CD4-positive, alpha-beta T cell treated with Interleukin-1 beta for 1 hour (primary cell): ENCODE measurements at regions not wholly inside any gene's neighbourhood (a gene's known extent, or its start where the extent isn't known, plus 50 kb on each side); places are given as distances from the start of the nearest gene placed in this dataset.

Source experiments
- DNase-seq, 2 donors: peaks; one replicate each; pipeline ENCODE4 v3.0.0-alpha.2; 2020 to 2022

- DNase-seq: no peak
Observed at GRCh38 chr18:10291568-10291981, 162.9 kb upstream of the APCDD1 start.

GRCh38 chr18:10293966-10294365 is 160.5 kb upstream of the APCDD1 start:
- no peak for DNase-seq

- DNase-seq: no peak
Observed at GRCh38 chr18:10295751-10296150, 158.7 kb upstream of the APCDD1 start.

GRCh38 chr18:10296491-10296890 is 157.9 kb upstream of the APCDD1 start:
- DNase-seq: no peak

GRCh38 chr18:10297086-10297485 is 157.3 kb upstream of the APCDD1 start:
- no peak for DNase-seq

- no peak for DNase-seq
Observed at GRCh38 chr18:10298346-10298745, 156.1 kb upstream of the APCDD1 start.

- no peak for DNase-seq
Observed at GRCh38 chr18:10299643-10300042, 154.8 kb upstream of the APCDD1 start.

- no peak for DNase-seq
Observed at GRCh38 chr18:10300739-10301138, 153.7 kb upstream of the APCDD1 start.

- no peak for DNase-seq
Observed at GRCh38 chr18:10301831-10302483, 152.5 kb upstream of the APCDD1 start.

- no peak for DNase-seq
Observed at GRCh38 chr18:10303171-10303570, 151.3 kb upstream of the APCDD1 start.

- no peak for DNase-seq
Observed at GRCh38 chr18:10304853-10305252, 149.6 kb upstream of the APCDD1 start.

GRCh38 chr18:10306779-10307178 is 147.7 kb upstream of the APCDD1 start:
- DNase-seq: no peak

GRCh38 chr18:10308154-10308553 is 146.3 kb upstream of the APCDD1 start:
- no peak for DNase-seq

- no peak for DNase-seq
Observed at GRCh38 chr18:10310626-10311025, 143.8 kb upstream of the APCDD1 start.

- DNase-seq: no peak
Observed at GRCh38 chr18:10312326-10313015, 142.0 kb upstream of the APCDD1 start.

- DNase-seq: no peak
Observed at GRCh38 chr18:10313016-10313342, 141.5 kb upstream of the APCDD1 start.

GRCh38 chr18:10314066-10314465 is 140.4 kb upstream of the APCDD1 start:
- no peak for DNase-seq

- no peak for DNase-seq
Observed at GRCh38 chr18:10315522-10315921, 138.9 kb upstream of the APCDD1 start.

- DNase-seq: no peak
Observed at GRCh38 chr18:10316778-10317177, 137.7 kb upstream of the APCDD1 start.

GRCh38 chr18:10317864-10318690 is 136.4 kb upstream of the APCDD1 start:
- DNase-seq: no peak

GRCh38 chr18:10318691-10318970 is 135.8 kb upstream of the APCDD1 start:
- no peak for DNase-seq

- DNase-seq: no peak
Observed at GRCh38 chr18:10319026-10319425, 135.4 kb upstream of the APCDD1 start.

- DNase-seq: no peak
Observed at GRCh38 chr18:10319914-10320600, 134.4 kb upstream of the APCDD1 start.

GRCh38 chr18:10320791-10321190 is 133.6 kb upstream of the APCDD1 start:
- no peak for DNase-seq
